ENCODE measurements at regions not wholly inside any gene's neighbourhood (a gene's known extent, or its start where the extent isn't known, plus 50 kb on each side); places are given as distances from the start of the nearest gene placed in this dataset.
"Not testable (repeated sequence)": the region's sequence is repeated elsewhere in the genome, so short reads cannot be mapped to it uniquely, and the experiment has no call there.

GRCh38 chr14:86196471-86196870, 666.5 kb downstream of the FLRT2 start:
- no peak for DNase-seq (ENCODE audit: low spot score)

GRCh38 chr14:86193756-86194155, 663.8 kb downstream of the FLRT2 start:
- DNase-seq (ENCODE audit: low spot score), result no peak

GRCh38 chr14:86179980-86180379, 650.0 kb downstream of the FLRT2 start:
- DNase-seq (ENCODE audit: low spot score), result no peak

GRCh38 chr14:86168371-86168770, 638.4 kb downstream of the FLRT2 start:
- DNase-seq (ENCODE audit: low spot score), result no peak

GRCh38 chr14:86166541-86166940, 636.6 kb downstream of the FLRT2 start:
- no peak for DNase-seq (ENCODE audit: low spot score)

GRCh38 chr14:86153480-86153879, 623.5 kb downstream of the FLRT2 start:
- no peak for DNase-seq (ENCODE audit: low spot score)

- no peak for DNase-seq (ENCODE audit: low spot score)
Measured at GRCh38 chr14:86143248-86143647, 613.3 kb downstream of the FLRT2 start.

- no peak for DNase-seq (ENCODE audit: low spot score)
Measured at GRCh38 chr14:86141966-86142365, 612.0 kb downstream of the FLRT2 start.

- no peak for DNase-seq (ENCODE audit: low spot score)
Measured at GRCh38 chr14:86129426-86129825, 599.5 kb downstream of the FLRT2 start.

GRCh38 chr14:86124328-86124727, 594.4 kb downstream of the FLRT2 start:
- no peak for DNase-seq (ENCODE audit: low spot score)

- DNase-seq (ENCODE audit: low spot score), result no peak
Measured at GRCh38 chr14:86115972-86116371, 586.0 kb downstream of the FLRT2 start.

GRCh38 chr14:86110871-86111270, 580.9 kb downstream of the FLRT2 start:
- not testable (repeated sequence) for DNase-seq (ENCODE audit: low spot score)

- no peak for DNase-seq (ENCODE audit: low spot score)
Measured at GRCh38 chr14:86104691-86105265, 574.8 kb downstream of the FLRT2 start.

- no peak for DNase-seq (ENCODE audit: low spot score)
Measured at GRCh38 chr14:86094512-86094911, 564.6 kb downstream of the FLRT2 start.

- DNase-seq (ENCODE audit: low spot score), result no peak
Measured at GRCh38 chr14:86091811-86092210, 561.9 kb downstream of the FLRT2 start.

GRCh38 chr14:86088156-86088555, 558.2 kb downstream of the FLRT2 start:
- no peak for DNase-seq (ENCODE audit: low spot score)

- no peak for DNase-seq (ENCODE audit: low spot score)
Measured at GRCh38 chr14:86087377-86087776, 557.4 kb downstream of the FLRT2 start.

GRCh38 chr14:86086962-86087361, 557.0 kb downstream of the FLRT2 start:
- DNase-seq (ENCODE audit: low spot score), result no peak

- DNase-seq (ENCODE audit: low spot score), result no peak
Measured at GRCh38 chr14:86084097-86084496, 554.2 kb downstream of the FLRT2 start.

- no peak for DNase-seq (ENCODE audit: low spot score)
Measured at GRCh38 chr14:86083616-86084015, 553.7 kb downstream of the FLRT2 start.

- no peak for DNase-seq (ENCODE audit: low spot score)
Measured at GRCh38 chr14:86072116-86072894, 542.4 kb downstream of the FLRT2 start.

GRCh38 chr14:86066651-86067050, 536.7 kb downstream of the FLRT2 start:
- no peak for DNase-seq (ENCODE audit: low spot score)

- no peak for DNase-seq (ENCODE audit: low spot score)
Measured at GRCh38 chr14:86065407-86065806, 535.5 kb downstream of the FLRT2 start.

- not testable (repeated sequence) for DNase-seq (ENCODE audit: low spot score)
Measured at GRCh38 chr14:86064595-86064994, 534.7 kb downstream of the FLRT2 start.

Data from Ammon's horn (tissue), 1 donor.